ENCODE measurements at regions not wholly inside any gene's neighbourhood (a gene's known extent, or its start where the extent isn't known, plus 50 kb on each side); places are given as distances from the start of the nearest gene placed in this dataset.

GRCh38 chr20:40010483-40010882 lies 678.6 kb downstream of the MAFB start:
- TF ChIP-seq, protein P1, sequence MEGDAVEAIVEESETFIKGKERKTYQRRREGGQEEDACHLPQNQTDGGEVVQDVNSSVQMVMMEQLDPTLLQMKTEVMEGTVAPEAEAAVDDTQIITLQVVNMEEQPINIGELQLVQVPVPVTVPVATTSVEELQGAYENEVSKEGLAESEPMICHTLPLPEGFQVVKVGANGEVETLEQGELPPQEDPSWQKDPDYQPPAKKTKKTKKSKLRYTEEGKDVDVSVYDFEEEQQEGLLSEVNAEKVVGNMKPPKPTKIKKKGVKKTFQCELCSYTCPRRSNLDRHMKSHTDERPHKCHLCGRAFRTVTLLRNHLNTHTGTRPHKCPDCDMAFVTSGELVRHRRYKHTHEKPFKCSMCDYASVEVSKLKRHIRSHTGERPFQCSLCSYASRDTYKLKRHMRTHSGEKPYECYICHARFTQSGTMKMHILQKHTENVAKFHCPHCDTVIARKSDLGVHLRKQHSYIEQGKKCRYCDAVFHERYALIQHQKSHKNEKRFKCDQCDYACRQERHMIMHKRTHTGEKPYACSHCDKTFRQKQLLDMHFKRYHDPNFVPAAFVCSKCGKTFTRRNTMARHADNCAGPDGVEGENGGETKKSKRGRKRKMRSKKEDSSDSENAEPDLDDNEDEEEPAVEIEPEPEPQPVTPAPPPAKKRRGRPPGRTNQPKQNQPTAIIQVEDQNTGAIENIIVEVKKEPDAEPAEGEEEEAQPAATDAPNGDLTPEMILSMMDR (IDR thresholded peaks at IDR 0.05) = no peak
- no peak for TF ChIP-seq SP1 (CRISPR knock-in tag; conservative IDR thresholded peaks at IDR 0.05)
- no peak for TF ChIP-seq ATF3 (CRISPR knock-in tag; conservative IDR thresholded peaks at IDR 0.05)
- TF ChIP-seq CREM (CRISPR knock-in tag; IDR thresholded peaks at IDR 0.05) = no peak
- TF ChIP-seq, protein P2, sequence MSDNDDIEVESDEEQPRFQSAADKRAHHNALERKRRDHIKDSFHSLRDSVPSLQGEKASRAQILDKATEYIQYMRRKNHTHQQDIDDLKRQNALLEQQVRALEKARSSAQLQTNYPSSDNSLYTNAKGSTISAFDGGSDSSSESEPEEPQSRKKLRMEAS (CRISPR knock-in tag; IDR thresholded peaks at IDR 0.05) = no peak
- no peak for TF ChIP-seq ATF2 (CRISPR knock-in tag; IDR thresholded peaks at IDR 0.05; ENCODE audit: borderline replicate concordance, low read depth)
- no peak for TF ChIP-seq ZBTB21 (CRISPR knock-in tag; IDR thresholded peaks at IDR 0.05; ENCODE audit: borderline replicate concordance)
- TF ChIP-seq, protein P3, sequence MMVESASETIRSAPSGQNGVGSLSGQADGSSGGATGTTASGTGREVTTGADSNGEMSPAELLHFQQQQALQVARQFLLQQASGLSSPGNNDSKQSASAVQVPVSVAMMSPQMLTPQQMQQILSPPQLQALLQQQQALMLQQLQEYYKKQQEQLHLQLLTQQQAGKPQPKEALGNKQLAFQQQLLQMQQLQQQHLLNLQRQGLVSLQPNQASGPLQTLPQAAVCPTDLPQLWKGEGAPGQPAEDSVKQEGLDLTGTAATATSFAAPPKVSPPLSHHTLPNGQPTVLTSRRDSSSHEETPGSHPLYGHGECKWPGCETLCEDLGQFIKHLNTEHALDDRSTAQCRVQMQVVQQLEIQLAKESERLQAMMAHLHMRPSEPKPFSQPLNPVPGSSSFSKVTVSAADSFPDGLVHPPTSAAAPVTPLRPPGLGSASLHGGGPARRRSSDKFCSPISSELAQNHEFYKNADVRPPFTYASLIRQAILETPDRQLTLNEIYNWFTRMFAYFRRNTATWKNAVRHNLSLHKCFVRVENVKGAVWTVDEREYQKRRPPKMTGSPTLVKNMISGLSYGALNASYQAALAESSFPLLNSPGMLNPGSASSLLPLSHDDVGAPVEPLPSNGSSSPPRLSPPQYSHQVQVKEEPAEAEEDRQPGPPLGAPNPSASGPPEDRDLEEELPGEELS (CRISPR knock-in tag; IDR thresholded peaks at IDR 0.05) = no peak
- no peak for TF ChIP-seq SMAD3 (CRISPR knock-in tag; IDR thresholded peaks at IDR 0.05; ENCODE audit: borderline replicate concordance)
- TF ChIP-seq, protein P4, sequence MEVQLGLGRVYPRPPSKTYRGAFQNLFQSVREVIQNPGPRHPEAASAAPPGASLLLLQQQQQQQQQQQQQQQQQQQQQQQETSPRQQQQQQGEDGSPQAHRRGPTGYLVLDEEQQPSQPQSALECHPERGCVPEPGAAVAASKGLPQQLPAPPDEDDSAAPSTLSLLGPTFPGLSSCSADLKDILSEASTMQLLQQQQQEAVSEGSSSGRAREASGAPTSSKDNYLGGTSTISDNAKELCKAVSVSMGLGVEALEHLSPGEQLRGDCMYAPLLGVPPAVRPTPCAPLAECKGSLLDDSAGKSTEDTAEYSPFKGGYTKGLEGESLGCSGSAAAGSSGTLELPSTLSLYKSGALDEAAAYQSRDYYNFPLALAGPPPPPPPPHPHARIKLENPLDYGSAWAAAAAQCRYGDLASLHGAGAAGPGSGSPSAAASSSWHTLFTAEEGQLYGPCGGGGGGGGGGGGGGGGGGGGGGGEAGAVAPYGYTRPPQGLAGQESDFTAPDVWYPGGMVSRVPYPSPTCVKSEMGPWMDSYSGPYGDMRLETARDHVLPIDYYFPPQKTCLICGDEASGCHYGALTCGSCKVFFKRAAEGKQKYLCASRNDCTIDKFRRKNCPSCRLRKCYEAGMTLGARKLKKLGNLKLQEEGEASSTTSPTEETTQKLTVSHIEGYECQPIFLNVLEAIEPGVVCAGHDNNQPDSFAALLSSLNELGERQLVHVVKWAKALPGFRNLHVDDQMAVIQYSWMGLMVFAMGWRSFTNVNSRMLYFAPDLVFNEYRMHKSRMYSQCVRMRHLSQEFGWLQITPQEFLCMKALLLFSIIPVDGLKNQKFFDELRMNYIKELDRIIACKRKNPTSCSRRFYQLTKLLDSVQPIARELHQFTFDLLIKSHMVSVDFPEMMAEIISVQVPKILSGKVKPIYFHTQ (CRISPR knock-in tag; IDR thresholded peaks at IDR 0.05) = no peak
- TF ChIP-seq, protein P5, sequence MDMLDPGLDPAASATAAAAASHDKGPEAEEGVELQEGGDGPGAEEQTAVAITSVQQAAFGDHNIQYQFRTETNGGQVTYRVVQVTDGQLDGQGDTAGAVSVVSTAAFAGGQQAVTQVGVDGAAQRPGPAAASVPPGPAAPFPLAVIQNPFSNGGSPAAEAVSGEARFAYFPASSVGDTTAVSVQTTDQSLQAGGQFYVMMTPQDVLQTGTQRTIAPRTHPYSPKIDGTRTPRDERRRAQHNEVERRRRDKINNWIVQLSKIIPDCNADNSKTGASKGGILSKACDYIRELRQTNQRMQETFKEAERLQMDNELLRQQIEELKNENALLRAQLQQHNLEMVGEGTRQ (CRISPR knock-in tag; IDR thresholded peaks at IDR 0.05) = no peak
- no peak for TF ChIP-seq ZBTB43 (CRISPR knock-in tag; IDR thresholded peaks at IDR 0.05)
- no peak for TF ChIP-seq MYBL2 (CRISPR knock-in tag; IDR thresholded peaks at IDR 0.05)
- TF ChIP-seq ZNF263 (CRISPR knock-in tag; IDR thresholded peaks at IDR 0.05; ENCODE audit: low read depth) = no peak

Data from WTC11 (cell line).